Mucosa of descending colon (tissue), 3 donors: ENCODE measurements at regions not wholly inside any gene's neighbourhood (a gene's known extent, or its start where the extent isn't known, plus 50 kb on each side); places are given as distances from the start of the nearest gene placed in this dataset.

Source experiments
- ATAC-seq: fragments of 200-7000 bp; cut with Tn5 transposase; one replicate; pipeline ENCODE4 v1.9.1; 2020; ENCODE audit warnings: mild to moderate bottlenecking, moderate library complexity
- DNase-seq, 3 donors: peaks; one replicate each; pipeline ENCODE4 v3.0.0-alpha.2; 2020
- H3K36me3 ChIP-seq: fragments of 200-600 bp; one replicate; pipeline ENCODE4 v1.8.0; 2021; ENCODE audit warnings: low read depth, mild to moderate bottlenecking
- H3K4me1 ChIP-seq: fragments of 200-600 bp; one replicate; pipeline ENCODE4 v1.8.0; 2021; ENCODE audit warnings: low read depth, mild to moderate bottlenecking
- H3K4me3 ChIP-seq: fragments of 200-600 bp; one replicate; pipeline ENCODE4 v1.8.0; 2021; ENCODE audit warnings: mild to moderate bottlenecking
- H3K9me3 ChIP-seq: fragments of 200-600 bp; one replicate; pipeline ENCODE4 v1.8.0; 2021; ENCODE audit warnings: mild to moderate bottlenecking
- intact Hi-C, 2 donors: fragments of 100-400 bp; cut with DNase I in 1 of 2; cut with micrococcal nuclease in 1 of 2; formaldehyde crosslinking; loops; one replicate each; pipeline versions ENCODE4 v1.11.0 to v1.11.1; 2022; cut with DNase I, micrococcal nuclease
- TF ChIP-seq, protein P1 (sequence below): fragments of 200-600 bp; IDR thresholded peaks from one replicate; pipeline ENCODE4 v1.8.0; 2022; ENCODE audit warnings: antibody characterized with exemption, mild to moderate bottlenecking
- donor health status: DM: no; HTN: no; CAD: no; lungs with moderate emphysema.
- donor health status: DM: no; HTN: no; CAD: no.
- donor health status: DM: no; HTN: yes; CAD: no.

DNA sequence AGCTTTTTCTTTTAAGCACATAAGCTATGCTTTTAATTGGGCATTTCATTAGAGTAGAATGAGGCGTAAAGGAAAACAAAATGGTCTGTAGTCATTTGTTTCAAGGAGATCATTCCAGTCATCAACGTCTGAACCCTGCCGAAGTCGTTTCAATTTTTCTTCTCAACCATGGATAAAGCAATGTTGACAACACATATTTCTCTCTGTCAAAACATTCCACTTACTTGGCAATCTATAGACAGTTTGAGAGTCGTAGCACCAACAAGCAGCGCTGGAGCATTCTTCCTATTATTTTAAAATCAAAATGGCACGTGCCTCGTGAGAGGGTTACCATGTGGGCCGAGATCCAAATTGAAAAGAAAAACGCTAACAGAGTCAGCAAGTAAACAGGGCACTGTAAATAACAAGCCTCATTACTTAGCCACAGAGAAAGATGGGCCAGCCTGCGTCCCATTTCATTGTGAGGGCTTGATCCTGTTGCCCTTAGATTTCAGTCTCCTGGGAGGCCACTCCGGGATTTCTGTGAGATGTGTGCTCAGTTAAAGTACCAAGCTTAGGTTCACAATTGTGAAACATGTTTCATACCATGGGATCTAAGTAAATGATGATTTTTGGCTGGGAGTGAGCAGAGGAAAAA, 422.9 kb downstream of the DTWD2 start:
- TF ChIP-seq, protein P1, sequence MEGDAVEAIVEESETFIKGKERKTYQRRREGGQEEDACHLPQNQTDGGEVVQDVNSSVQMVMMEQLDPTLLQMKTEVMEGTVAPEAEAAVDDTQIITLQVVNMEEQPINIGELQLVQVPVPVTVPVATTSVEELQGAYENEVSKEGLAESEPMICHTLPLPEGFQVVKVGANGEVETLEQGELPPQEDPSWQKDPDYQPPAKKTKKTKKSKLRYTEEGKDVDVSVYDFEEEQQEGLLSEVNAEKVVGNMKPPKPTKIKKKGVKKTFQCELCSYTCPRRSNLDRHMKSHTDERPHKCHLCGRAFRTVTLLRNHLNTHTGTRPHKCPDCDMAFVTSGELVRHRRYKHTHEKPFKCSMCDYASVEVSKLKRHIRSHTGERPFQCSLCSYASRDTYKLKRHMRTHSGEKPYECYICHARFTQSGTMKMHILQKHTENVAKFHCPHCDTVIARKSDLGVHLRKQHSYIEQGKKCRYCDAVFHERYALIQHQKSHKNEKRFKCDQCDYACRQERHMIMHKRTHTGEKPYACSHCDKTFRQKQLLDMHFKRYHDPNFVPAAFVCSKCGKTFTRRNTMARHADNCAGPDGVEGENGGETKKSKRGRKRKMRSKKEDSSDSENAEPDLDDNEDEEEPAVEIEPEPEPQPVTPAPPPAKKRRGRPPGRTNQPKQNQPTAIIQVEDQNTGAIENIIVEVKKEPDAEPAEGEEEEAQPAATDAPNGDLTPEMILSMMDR = no peak
- Histone ChIP-seq H3K4me3 (no peak overlapping the region), H3K36me3 (no peaks in the 10 kb centered on the region), H3K4me1 (no peaks in the 10 kb centered on the region), H3K9me3 (no peaks in the 10 kb centered on the region)
- intact Hi-C loops = no loop called here
- ATAC-seq (no peak), DNase-seq (no peak)

DNA sequence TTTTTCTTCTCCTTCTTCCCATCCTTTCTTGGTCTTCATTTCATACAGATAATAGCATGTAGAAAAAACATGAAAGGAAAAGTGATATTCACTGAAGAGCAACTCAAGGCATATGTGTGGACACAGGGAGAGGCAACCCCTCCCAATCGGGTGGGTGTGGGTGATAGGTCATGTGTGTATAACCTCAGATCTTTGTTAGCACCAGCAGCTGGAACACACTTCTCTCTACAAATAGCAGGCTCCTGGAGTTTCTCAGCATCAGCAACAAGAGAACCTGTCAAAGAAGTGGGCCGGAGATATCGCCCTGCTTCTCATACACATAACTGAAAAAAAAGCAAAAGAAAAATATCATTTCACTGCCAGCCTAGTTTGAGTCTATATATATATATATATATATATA, 426.4 kb downstream of the DTWD2 start:
- no peak overlapping the region for H3K4me3 ChIP-seq
- DNase-seq = no peak
- H3K4me1 ChIP-seq = no peaks in the 10 kb centered on the region
- H3K36me3 ChIP-seq = no peaks in the 10 kb centered on the region
- no peaks in the 10 kb centered on the region for H3K9me3 ChIP-seq
- intact Hi-C loops = no loop called here
- TF ChIP-seq, protein P1 = no peak
- no peak for ATAC-seq

GRCh38 chr5:118561235-118561634, 427.1 kb downstream of the DTWD2 start:
- ATAC-seq (no peak), DNase-seq (no peak)
- no peaks in the 10 kb centered on the region for H3K9me3 ChIP-seq
- H3K4me1 ChIP-seq = no peaks in the 10 kb centered on the region
- H3K36me3 ChIP-seq = no peaks in the 10 kb centered on the region
- TF ChIP-seq, protein P1 = no peak
- no peak overlapping the region for H3K4me3 ChIP-seq
- intact Hi-C loops = no loop called here

DNA sequence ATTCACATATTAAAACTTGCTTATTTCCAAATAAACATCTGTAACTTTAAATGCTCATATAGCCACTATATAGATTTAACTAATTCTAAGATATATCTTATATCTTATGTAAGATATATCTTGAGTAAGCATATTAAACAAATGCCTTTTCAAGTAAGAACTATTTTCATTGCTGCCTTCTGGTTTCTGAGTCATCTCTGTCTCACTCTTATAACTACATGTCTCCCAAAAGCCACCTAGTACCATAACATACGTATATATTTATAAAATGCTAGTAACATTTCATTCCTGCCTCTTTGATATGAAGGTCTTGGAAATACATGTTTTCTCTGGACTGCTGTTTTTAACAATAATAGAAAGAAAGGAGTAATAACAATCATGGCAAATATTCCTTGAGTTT, 429.5 kb downstream of the DTWD2 start:
- TF ChIP-seq, protein P1 = no peak

DNA sequence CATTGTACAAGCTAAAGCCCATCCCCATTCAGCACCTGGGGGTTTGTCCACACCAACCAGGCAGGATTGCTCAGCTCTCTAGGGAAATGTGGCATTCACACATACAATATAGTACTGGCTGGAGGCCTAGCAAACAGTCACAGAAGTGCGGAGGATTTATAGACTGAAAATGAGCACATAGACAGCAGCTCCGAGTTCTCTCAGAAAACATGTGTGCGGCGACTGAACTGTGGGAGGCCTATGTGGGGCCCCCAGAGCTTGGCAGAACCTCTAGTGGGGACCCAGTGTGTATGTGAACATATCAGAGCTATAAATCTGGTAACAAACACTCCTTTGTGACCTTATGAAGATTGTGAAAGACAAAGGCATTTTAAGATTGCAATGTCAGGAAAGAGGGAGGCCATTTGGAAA, 431.1 kb downstream of the DTWD2 start:
- TF ChIP-seq, protein P1 = no peak
- H3K9me3 ChIP-seq = no peaks in the 10 kb centered on the region
- no peaks in the 10 kb centered on the region for H3K4me1 ChIP-seq
- H3K36me3 ChIP-seq = no peaks in the 10 kb centered on the region
- intact Hi-C loops = no loop called here
- H3K4me3 ChIP-seq = no peak overlapping the region
- DNase-seq = no peak
- no peak for ATAC-seq

More for the DNA sequence above, 429.5 kb downstream of the DTWD2 start:
- DNase-seq (no peak), ATAC-seq (no peak)
- H3K9me3 ChIP-seq = no peaks in the 10 kb centered on the region
- no peaks in the 10 kb centered on the region for H3K36me3 ChIP-seq
- H3K4me3 ChIP-seq = no peak overlapping the region
- H3K4me1 ChIP-seq = no peaks in the 10 kb centered on the region
- intact Hi-C loops = no loop called here

DNA sequence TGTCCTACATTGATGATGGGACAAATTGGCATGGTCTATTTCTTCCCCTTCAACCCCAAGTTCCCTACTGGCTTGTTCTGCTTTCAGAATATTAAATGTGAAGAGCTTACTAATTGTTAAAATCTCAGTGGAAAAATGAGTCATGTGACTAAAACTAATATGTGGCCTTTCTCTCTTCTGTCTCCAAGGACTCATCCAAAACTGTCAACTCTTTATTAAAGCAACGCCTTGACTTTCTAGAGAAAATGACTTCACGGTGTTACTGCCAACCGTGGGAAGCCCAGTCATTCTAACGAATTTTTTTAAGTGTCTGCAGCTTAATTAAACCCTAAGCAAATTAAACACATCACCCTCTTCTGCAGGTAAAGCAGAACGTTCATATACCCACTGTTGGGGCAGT, 431.6 kb downstream of the DTWD2 start:
- no peaks in the 10 kb centered on the region for H3K9me3 ChIP-seq
- TF ChIP-seq, protein P1 = no peak
- H3K4me1 ChIP-seq = no peaks in the 10 kb centered on the region
- no peaks in the 10 kb centered on the region for H3K36me3 ChIP-seq
- ATAC-seq = no peak
- intact Hi-C loops = no loop called here
- no peak overlapping the region for H3K4me3 ChIP-seq
- no peak for DNase-seq
